COR-L47 (cell line): ENCODE measurements at regions not wholly inside any gene's neighbourhood (a gene's known extent, or its start where the extent isn't known, plus 50 kb on each side); places are given as distances from the start of the nearest gene placed in this dataset.
"Not testable (repeated sequence)": the region's sequence is repeated elsewhere in the genome, so short reads cannot be mapped to it uniquely, and the experiment has no call there.

ENCODE experiments used
- DNase-seq: peaks from one replicate; lab custom pipeline; 2025; lab: John Stamatoyannopoulos, UW

GRCh38 chr13:44887515-44887914 is 101.8 kb downstream of the NUFIP1 start:
- DNase-seq = no peak

GRCh38 chr13:44884076-44884729 is 105.1 kb downstream of the NUFIP1 start:
- DNase-seq = no peak

- DNase-seq = no peak
Measured at GRCh38 chr13:44879452-44880058, 109.7 kb downstream of the NUFIP1 start.

- no peak for DNase-seq
Measured at GRCh38 chr13:44876782-44877324, 112.4 kb downstream of the NUFIP1 start.

GRCh38 chr13:44874886-44875630 is 114.2 kb downstream of the NUFIP1 start:
- DNase-seq = no peak

GRCh38 chr13:44874176-44874575 is 115.1 kb downstream of the NUFIP1 start:
- DNase-seq = no peak

GRCh38 chr13:44873461-44873860 is 115.8 kb downstream of the NUFIP1 start:
- no peak for DNase-seq

GRCh38 chr13:44872751-44873150 is 116.5 kb downstream of the NUFIP1 start:
- DNase-seq = no peak

GRCh38 chr13:44870456-44870929 is 118.8 kb downstream of the NUFIP1 start:
- DNase-seq = peak; percentile 12

- DNase-seq = no peak
Measured at GRCh38 chr13:44869167-44869566, 120.1 kb downstream of the NUFIP1 start.

GRCh38 chr13:44868397-44868796 is 120.9 kb downstream of the NUFIP1 start:
- no peak for DNase-seq

GRCh38 chr13:44867825-44868224 is 121.4 kb downstream of the NUFIP1 start:
- DNase-seq = no peak

GRCh38 chr13:44866411-44866911 is 122.8 kb downstream of the NUFIP1 start:
- no peak for DNase-seq

GRCh38 chr13:44865722-44866410 is 123.4 kb downstream of the NUFIP1 start:
- DNase-seq = no peak

GRCh38 chr13:44863641-44864040 is 125.6 kb downstream of the NUFIP1 start:
- not testable (repeated sequence) for DNase-seq

- no peak for DNase-seq
Measured at GRCh38 chr13:44860454-44860853, 128.8 kb downstream of the NUFIP1 start.

GRCh38 chr13:44857736-44858135 is 131.5 kb downstream of the NUFIP1 start:
- DNase-seq = no peak

GRCh38 chr13:44857061-44857460 is 132.2 kb downstream of the NUFIP1 start:
- DNase-seq = no peak

GRCh38 chr13:44855860-44856259 is 133.4 kb downstream of the NUFIP1 start:
- no peak for DNase-seq

- DNase-seq = peak; percentile 38
Measured at GRCh38 chr13:44854313-44855060, 134.8 kb downstream of the NUFIP1 start.

GRCh38 chr13:44853641-44854040 is 135.6 kb downstream of the NUFIP1 start:
- no peak for DNase-seq
